ENCODE measurements at regions not wholly inside any gene's neighbourhood (a gene's known extent, or its start where the extent isn't known, plus 50 kb on each side); places are given as distances from the start of the nearest gene placed in this dataset.

GRCh38 chr3:157920822-157921700 lies 185.2 kb downstream of the SHOX2 start:
- Histone ChIP-seq H3K27ac (ENCODE audit: low read length) (no peak overlapping the region), H3K79me2 (replicated peaks; ENCODE audit: insufficient read depth, low read length) (no peaks in the 10 kb centered on the region), H4K20me1 (ENCODE audit: insufficient read depth) (no peaks in the 10 kb centered on the region), H2AFZ (ENCODE audit: low read depth, low read length) (no peak overlapping the region), H3K9me3 (ENCODE audit: low read length) (peaks cover 6% of the 10 kb centered on the region), H3K9me2 (ENCODE audit: insufficient read depth, low read length) (no peaks in the 10 kb centered on the region), H3K4me3 (ENCODE audit: low read length) (no peak overlapping the region), H3K36me3 (ENCODE audit: insufficient read depth, low read length) (no peaks in the 10 kb centered on the region), H3K4me2 (ENCODE audit: low read length) (no peak overlapping the region), H3K9ac (ENCODE audit: low read length) (no peak overlapping the region), H3F3A (ENCODE audit: insufficient read depth, low read length, poor library complexity, severe bottlenecking) (no peaks in the 10 kb centered on the region), H3K27me3 (ENCODE audit: insufficient read depth, low read depth, low read length) (peaks cover 46% of the 10 kb centered on the region)
- TF ChIP-seq EZH2 (IDR thresholded peaks at IDR 0.05; ENCODE audit: borderline replicate concordance, insufficient read depth, low read length, poor library complexity, severe bottlenecking) = no peak
- no peak for TF ChIP-seq MXI1 (conservative IDR thresholded peaks at IDR 0.05; ENCODE audit: poor library complexity, severe bottlenecking)
- no peak for TF ChIP-seq SMC3 (conservative IDR thresholded peaks at IDR 0.05; ENCODE audit: poor library complexity)
- TF ChIP-seq RAD21 (conservative IDR thresholded peaks at IDR 0.05) = no peak
- TF ChIP-seq TAF1 (IDR thresholded peaks at IDR 0.05; ENCODE audit: low read depth) = no peak
- no peak for TF ChIP-seq CTCF (IDR thresholded peaks at IDR 0.05; ENCODE audit: poor library complexity, severe bottlenecking)
- no peak for TF ChIP-seq EP300 (conservative IDR thresholded peaks at IDR 0.05; ENCODE audit: poor library complexity, severe bottlenecking)
- TF ChIP-seq POLR2AphosphoS5 (IDR thresholded peaks at IDR 0.05) = no peak
- TF ChIP-seq REST (IDR thresholded peaks at IDR 0.05; ENCODE audit: borderline replicate concordance) = no peak

GRCh38 chr3:157919319-157919887 lies 186.8 kb downstream of the SHOX2 start:
- H3K79me2 ChIP-seq (replicated peaks; ENCODE audit: insufficient read depth, low read length) = no peaks in the 10 kb centered on the region
- peak overlapping the region; percentile 25 for H3K4me3 ChIP-seq (ENCODE audit: low read length)
- H3K9ac ChIP-seq (ENCODE audit: low read length) = no peak overlapping the region
- H4K20me1 ChIP-seq (ENCODE audit: insufficient read depth) = no peaks in the 10 kb centered on the region
- H3K27ac ChIP-seq (ENCODE audit: low read length) = no peak overlapping the region
- no peak overlapping the region for H3K4me2 ChIP-seq (ENCODE audit: low read length)
- TF ChIP-seq SMC3 (conservative IDR thresholded peaks at IDR 0.05; ENCODE audit: poor library complexity) = no peak
- no peak for TF ChIP-seq CTCF (IDR thresholded peaks at IDR 0.05; ENCODE audit: poor library complexity, severe bottlenecking)
- TF ChIP-seq EP300 (conservative IDR thresholded peaks at IDR 0.05; ENCODE audit: poor library complexity, severe bottlenecking) = peak; percentile 44
- TF ChIP-seq RAD21 (conservative IDR thresholded peaks at IDR 0.05) = no peak
- TF ChIP-seq REST (IDR thresholded peaks at IDR 0.05; ENCODE audit: borderline replicate concordance) = no peak
- TF ChIP-seq TAF1 (IDR thresholded peaks at IDR 0.05; ENCODE audit: low read depth) = no peak
- H3K9me3 ChIP-seq (ENCODE audit: low read length) = no peaks in the 10 kb centered on the region
- H2AFZ ChIP-seq (ENCODE audit: low read depth, low read length) = no peak overlapping the region
- no peaks in the 10 kb centered on the region for H3K36me3 ChIP-seq (ENCODE audit: insufficient read depth, low read length)
- no peaks in the 10 kb centered on the region for H3K9me2 ChIP-seq (ENCODE audit: insufficient read depth, low read length)
- H3F3A ChIP-seq (ENCODE audit: insufficient read depth, low read length, poor library complexity, severe bottlenecking) = no peaks in the 10 kb centered on the region
- peaks cover 46% of the 10 kb centered on the region for H3K27me3 ChIP-seq (ENCODE audit: insufficient read depth, low read depth, low read length)
